DOHH2 (cell line): ENCODE measurements at regions not wholly inside any gene's neighbourhood (a gene's known extent, or its start where the extent isn't known, plus 50 kb on each side); places are given as distances from the start of the nearest gene placed in this dataset.

Experiments used
- H3F3A ChIP-seq: fragments of 200-600 bp; sonication (generic), shearing (Covaris generic); 2 replicates; pipeline ENCODE4 v1.6.0; 2016; ENCODE audit warnings: antibody characterized with exemption, mild to moderate bottlenecking; ENCODE audit not compliant: control insufficient read depth, insufficient read depth
- H3K27ac ChIP-seq: fragments of 200-600 bp; sonication (generic); 2 replicates; pipeline ENCODE4 v1.5.1; 2014; ENCODE audit warnings: low read depth, mild to moderate bottlenecking, low read length, moderate library complexity
- H3K27me3 ChIP-seq: fragments of 200-600 bp; sonication (generic); 2 replicates; pipeline ENCODE4 v1.6.1; 2014; ENCODE audit warnings: mild to moderate bottlenecking, low read length, mixed read lengths; ENCODE audit not compliant: control insufficient read depth
- H3K36me3 ChIP-seq: fragments of 200-600 bp; sonication (generic); 2 replicates; pipeline ENCODE4 v1.6.1; 2014; ENCODE audit warnings: mild to moderate bottlenecking, low read length, moderate library complexity, mixed read lengths; ENCODE audit not compliant: control insufficient read depth
- H3K4me1 ChIP-seq: fragments of 200-600 bp; sonication (generic); 2 replicates; pipeline ENCODE4 v1.6.1; 2014; ENCODE audit warnings: mild to moderate bottlenecking, low read length, mixed read lengths; ENCODE audit not compliant: control insufficient read depth
- H3K4me2 ChIP-seq: fragments of 200-600 bp; sonication (generic); 2 replicates; pipeline ENCODE4 v1.6.0; 2014; ENCODE audit warnings: mild to moderate bottlenecking, low read length, moderate library complexity
- H3K4me3 ChIP-seq: fragments of 200-600 bp; sonication (generic); 2 replicates; pipeline ENCODE4 v1.5.1; 2014; ENCODE audit warnings: mild to moderate bottlenecking, low read length, mixed read lengths
- H3K79me2 ChIP-seq: fragments of 200-600 bp; sonication (generic); 2 replicates; pipeline ENCODE4 v1.6.1; 2014; ENCODE audit warnings: mild to moderate bottlenecking, low read length, mixed read lengths; ENCODE audit not compliant: control insufficient read depth
- H3K9me2 ChIP-seq: fragments of 200-600 bp; sonication (generic); replicated peaks from 2 replicates; pipeline ENCODE4 v1.6.1; 2014; ENCODE audit warnings: mild to moderate bottlenecking, low read length, mixed read lengths; ENCODE audit not compliant: control insufficient read depth
- H3K9me3 ChIP-seq: fragments of 200-600 bp; sonication (generic); 2 replicates; pipeline ENCODE4 v1.6.1; 2014; ENCODE audit warnings: antibody characterized with exemption, low read length, mixed read lengths; ENCODE audit not compliant: control insufficient read depth, insufficient read depth
- H4K20me1 ChIP-seq: fragments of 200-600 bp; sonication (generic); 2 replicates; pipeline ENCODE4 v1.6.0; 2014; ENCODE audit warnings: low read depth, mild to moderate bottlenecking, antibody characterized with exemption, low read length, moderate library complexity; ENCODE audit not compliant: control insufficient read depth, insufficient read depth
- EZH2phosphoT487 ChIP-seq: fragments of 200-600 bp; sonication (generic); IDR thresholded peaks from 2 replicates; pipeline ENCODE4 v1.6.1; 2017; ENCODE audit warnings: borderline replicate concordance, mild to moderate bottlenecking, antibody characterized with exemption, low read length, moderate library complexity, mixed read lengths
- TF ChIP-seq, protein P1 (sequence below): fragments of 200-600 bp; sonication (generic); IDR thresholded peaks from one replicate; pipeline ENCODE4 v1.5.1; 2014; ENCODE audit warnings: antibody characterized with exemption, mild to moderate bottlenecking, low read depth, low read length; ENCODE audit not compliant: poor library complexity, severe bottlenecking

DNA sequence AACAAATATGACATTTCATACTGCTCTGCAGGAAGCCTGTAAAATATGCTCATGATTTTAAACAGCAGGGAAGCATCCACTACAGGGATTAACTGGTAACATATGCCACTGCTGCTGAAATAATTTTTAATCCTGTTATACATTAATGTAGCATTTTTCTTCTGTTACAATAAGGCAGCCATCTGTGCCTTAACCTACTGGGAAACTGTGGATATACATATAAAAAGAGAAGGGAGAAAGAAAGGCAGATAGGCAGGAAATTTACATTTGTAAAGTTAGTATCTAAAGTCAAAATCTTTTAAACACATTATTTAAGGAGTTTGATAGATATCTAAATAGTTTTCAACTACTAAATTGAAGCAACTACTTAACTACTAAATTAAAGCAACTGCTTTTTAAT is 514.6 kb upstream of the KLHL4 start:
- TF ChIP-seq, protein P1, sequence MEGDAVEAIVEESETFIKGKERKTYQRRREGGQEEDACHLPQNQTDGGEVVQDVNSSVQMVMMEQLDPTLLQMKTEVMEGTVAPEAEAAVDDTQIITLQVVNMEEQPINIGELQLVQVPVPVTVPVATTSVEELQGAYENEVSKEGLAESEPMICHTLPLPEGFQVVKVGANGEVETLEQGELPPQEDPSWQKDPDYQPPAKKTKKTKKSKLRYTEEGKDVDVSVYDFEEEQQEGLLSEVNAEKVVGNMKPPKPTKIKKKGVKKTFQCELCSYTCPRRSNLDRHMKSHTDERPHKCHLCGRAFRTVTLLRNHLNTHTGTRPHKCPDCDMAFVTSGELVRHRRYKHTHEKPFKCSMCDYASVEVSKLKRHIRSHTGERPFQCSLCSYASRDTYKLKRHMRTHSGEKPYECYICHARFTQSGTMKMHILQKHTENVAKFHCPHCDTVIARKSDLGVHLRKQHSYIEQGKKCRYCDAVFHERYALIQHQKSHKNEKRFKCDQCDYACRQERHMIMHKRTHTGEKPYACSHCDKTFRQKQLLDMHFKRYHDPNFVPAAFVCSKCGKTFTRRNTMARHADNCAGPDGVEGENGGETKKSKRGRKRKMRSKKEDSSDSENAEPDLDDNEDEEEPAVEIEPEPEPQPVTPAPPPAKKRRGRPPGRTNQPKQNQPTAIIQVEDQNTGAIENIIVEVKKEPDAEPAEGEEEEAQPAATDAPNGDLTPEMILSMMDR, result no peak
- no peak for TF ChIP-seq EZH2phosphoT487
- H3K4me3 ChIP-seq, result no peak overlapping the region

DNA sequence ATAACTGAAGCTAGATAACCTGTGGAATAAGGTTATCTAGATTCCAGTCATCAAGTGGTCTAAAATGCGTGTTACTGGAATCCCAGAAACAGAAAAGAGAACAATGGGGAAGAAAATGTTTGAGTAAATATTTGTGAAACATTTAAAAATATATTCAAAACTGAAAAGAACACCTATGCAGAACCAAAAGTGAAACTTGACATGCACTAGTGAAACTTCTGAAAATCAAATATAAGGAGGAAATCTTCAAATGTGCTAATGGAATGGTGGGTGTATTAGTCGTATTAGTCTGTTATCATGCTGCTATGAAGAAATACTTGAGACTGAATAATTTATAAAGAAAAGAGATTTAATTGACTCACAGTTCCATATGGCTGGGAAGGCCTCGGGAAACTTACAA is 512.4 kb upstream of the KLHL4 start:
- Histone ChIP-seq H3K4me1 (no peaks in the 10 kb centered on the region), H3K9me2 (no peaks in the 10 kb centered on the region), H3K4me2 (no peak overlapping the region), H3K79me2 (no peaks in the 10 kb centered on the region), H3K9me3 (no peaks in the 10 kb centered on the region), H3K36me3 (no peaks in the 10 kb centered on the region), H3K27me3 (no peaks in the 10 kb centered on the region), H3K27ac (no peak overlapping the region), H3F3A (no peaks in the 10 kb centered on the region), H4K20me1 (no peaks in the 10 kb centered on the region), H3K4me3 (no peak overlapping the region)
- no peak for TF ChIP-seq EZH2phosphoT487
- TF ChIP-seq, protein P1, result no peak

More for the DNA sequence above, 514.6 kb upstream of the KLHL4 start:
- no peak overlapping the region for H3K27ac ChIP-seq
- H3K27me3 ChIP-seq, result no peaks in the 10 kb centered on the region
- no peaks in the 10 kb centered on the region for H3K79me2 ChIP-seq
- no peaks in the 10 kb centered on the region for H3K36me3 ChIP-seq
- H3F3A ChIP-seq, result no peaks in the 10 kb centered on the region
- no peaks in the 10 kb centered on the region for H3K4me1 ChIP-seq
- no peak overlapping the region for H3K4me2 ChIP-seq
- H3K9me2 ChIP-seq, result no peaks in the 10 kb centered on the region
- H3K9me3 ChIP-seq, result no peaks in the 10 kb centered on the region
- H4K20me1 ChIP-seq, result no peaks in the 10 kb centered on the region

GRCh38 chrX:87005885-87006284 is 511.7 kb upstream of the KLHL4 start:
- no peaks in the 10 kb centered on the region for H3K79me2 ChIP-seq
- no peaks in the 10 kb centered on the region for H4K20me1 ChIP-seq
- H3K9me3 ChIP-seq, result no peaks in the 10 kb centered on the region
- no peaks in the 10 kb centered on the region for H3K4me1 ChIP-seq
- TF ChIP-seq, protein P1, result no peak
- no peak for TF ChIP-seq EZH2phosphoT487
- no peaks in the 10 kb centered on the region for H3K9me2 ChIP-seq
- H3K27ac ChIP-seq, result no peak overlapping the region
- H3K4me3 ChIP-seq, result no peak overlapping the region
- no peaks in the 10 kb centered on the region for H3K36me3 ChIP-seq
- H3F3A ChIP-seq, result no peaks in the 10 kb centered on the region
- H3K4me2 ChIP-seq, result no peak overlapping the region
- H3K27me3 ChIP-seq, result no peaks in the 10 kb centered on the region

DNA sequence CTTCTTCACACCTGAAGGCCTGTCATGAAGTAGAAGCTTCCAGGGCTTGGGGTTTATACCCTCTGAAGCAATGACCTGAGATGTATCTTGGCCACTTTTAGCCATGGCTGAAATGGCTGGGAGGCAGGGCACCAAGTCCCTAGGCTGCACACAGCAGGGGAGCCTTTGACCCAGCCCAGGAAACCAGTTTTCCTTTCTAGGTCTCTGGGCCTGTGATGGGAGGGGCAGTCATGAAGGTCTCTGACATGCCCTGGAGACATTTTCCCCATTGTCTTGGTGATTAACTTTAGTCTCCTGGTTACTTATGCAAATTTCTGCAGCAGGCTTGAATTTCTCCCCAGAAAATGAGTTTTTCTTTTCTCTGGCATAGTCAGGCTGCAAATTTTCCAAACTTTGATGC is 511.0 kb upstream of the KLHL4 start:
- Histone ChIP-seq H3K4me3 (no peak overlapping the region), H3F3A (no peaks in the 10 kb centered on the region)

More for the DNA sequence above, 511.0 kb upstream of the KLHL4 start:
- no peaks in the 10 kb centered on the region for H3K4me1 ChIP-seq
- no peaks in the 10 kb centered on the region for H3K79me2 ChIP-seq
- H3K27ac ChIP-seq, result no peak overlapping the region
- no peaks in the 10 kb centered on the region for H4K20me1 ChIP-seq
- H3K36me3 ChIP-seq, result no peaks in the 10 kb centered on the region
- TF ChIP-seq, protein P1, result no peak
- TF ChIP-seq EZH2phosphoT487, result no peak
- no peak overlapping the region for H3K4me2 ChIP-seq
- H3K9me3 ChIP-seq, result no peaks in the 10 kb centered on the region
- no peaks in the 10 kb centered on the region for H3K27me3 ChIP-seq
- no peaks in the 10 kb centered on the region for H3K9me2 ChIP-seq
